Heart left ventricle (tissue), 16 donors: ENCODE measurements at regions not wholly inside any gene's neighbourhood (a gene's known extent, or its start where the extent isn't known, plus 50 kb on each side); places are given as distances from the start of the nearest gene placed in this dataset.

ENCODE experiments used
- ATAC-seq, 4 donors: fragments of 200-7000 bp; cut with Tn5 transposase; one replicate each; pipeline ENCODE4 v1.9.1; 2020 to 2022; ENCODE audit warnings: moderate library complexity in 4 of 4, mild to moderate bottlenecking in 3 of 4, moderate number of reproducible peaks in 1 of 4
- DNase-seq, 5 donors: peaks; one replicate each; pipeline ENCODE4 v3.0.0-alpha.2; 2020
- H3K27ac ChIP-seq, 12 donors: fragments of 200-600 bp; sonication (generic) in 4 of 12; one replicate each; pipeline versions ENCODE4 v1.5.0 to v1.8.0; 2016 to 2022; ENCODE audit warnings: mild to moderate bottlenecking in 2 of 12
- H3K27me3 ChIP-seq, 9 donors: fragments of 200-600 bp; sonication (generic) in 2 of 9; one replicate each; pipeline versions ENCODE4 v1.5.1 to v1.8.0; 2016 to 2022; ENCODE audit warnings: mild to moderate bottlenecking in 3 of 9
- H3K36me3 ChIP-seq, 9 donors: fragments of 200-600 bp; sonication (generic) in 2 of 9; one replicate each; pipeline versions ENCODE4 v1.5.0 to v1.8.0; 2018 to 2022; ENCODE audit warnings: mild to moderate bottlenecking in 2 of 9
- H3K4me1 ChIP-seq, 12 donors: fragments of 200-600 bp; sonication (generic) in 4 of 12; one replicate each; pipeline versions ENCODE4 v1.5.0 to v1.8.0; 2016 to 2022; ENCODE audit warnings: mild to moderate bottlenecking in 3 of 12
- H3K4me3 ChIP-seq, 12 donors: fragments of 200-600 bp; sonication (generic) in 4 of 12; one replicate each; pipeline versions ENCODE4 v1.5.0 to v1.8.0; 2017 to 2022; ENCODE audit warnings: mild to moderate bottlenecking in 9 of 12, moderate library complexity in 4 of 12
- H3K9me3 ChIP-seq, 12 donors: fragments of 200-600 bp; sonication (generic) in 4 of 12; one replicate each; pipeline versions ENCODE4 v1.5.0 to v1.8.0; 2016 to 2022; ENCODE audit warnings: mild to moderate bottlenecking in 1 of 12
- CTCF ChIP-seq, 12 donors: fragments of 200-600 bp; sonication (generic) in 4 of 12; IDR thresholded peaks; one replicate each; pipeline versions ENCODE4 v1.5.0 to v1.8.0; 2018 to 2022; ENCODE audit warnings: antibody characterized with exemption in 12 of 12, mild to moderate bottlenecking in 5 of 12
- POLR2A ChIP-seq, 2 donors: fragments of 450-650 bp; IDR thresholded peaks; one replicate each; pipeline ENCODE4 v1.6.1; 2017; ENCODE audit warnings: antibody characterized with exemption in 2 of 2, mild to moderate bottlenecking in 2 of 2, moderate library complexity in 2 of 2
- WGBS, 4 donors: extraction: QIAGEN DNeasy Blood & Tissue Kit in 2 of 4; methylation state at CpG; one replicate each; pipeline versions ENCODE4 v1.1.5 to v1.1.7; 2013 to 2018; 5-methylcytosine and 5-hydroxymethylcytosine counted together
- intact Hi-C, 10 donors: fragments of 100-400 bp; cut with DNase I; formaldehyde crosslinking; loops; one replicate each; pipeline versions ENCODE4 v1.11.1 to v1.14.2; 2022
- donor health status: ischemic (EF 13 %, LVEDD 7.1; RV severe dilation, severe dysfunction).
- donor health status: healthy with polysubstance abuse.
- donor health status: DM: no; HTN: yes; CAD: no.
- donor health status: DM: no; HTN: no; CAD: no.
- donor health status: ischemic (EF 25% LVEDD 6.9; RV normal size, moderate dysfunction).
- donor health status: ischemic (EF 25% LVEDD 5.7; RV mildly dilated, moderate dysfunction).
- donor health status: healthy.
- donor health status: DM: yes; HTN: yes; CAD: no.
- donor health status: ischemic (EF 35%, LVEDD 5.7; RV mildly dilated, moderate dysfunction).
- donor health status: nonischemic (EF 11% LVEDD 7.7; RV severe dilation, severe dysfunction).
- donor health status: DM: yes; HTN: yes; CAD: no.
- donor health status: PGD.
- donor health status: ischemic (EF 29% LVEDD 5.4; RV normal size, mild dysfunction).
- donor health status: nonischemic (EF 23%, LVEDD 6.1; RV moderate dilation, normal function).

- WGBS, 4 donors = 57 to 77% (median 61%) methylated on average over 7 of the region's 7 CpGs
- ATAC-seq = no peak
- no peaks in the 10 kb centered on the region for H3K9me3 ChIP-seq
- H3K27me3 ChIP-seq = peaks cover 0 to 2% (median 0%) of the 10 kb centered on the region in 9 donors
- no peak overlapping the region for H3K27ac ChIP-seq
- no peak for DNase-seq
- H3K4me3 ChIP-seq = no peak overlapping the region
- TF ChIP-seq CTCF (IDR thresholded peaks at IDR 0.05) (no peak), POLR2A (IDR thresholded peaks at IDR 0.05) (no peak)
- no peaks in the 10 kb centered on the region for H3K36me3 ChIP-seq
- intact Hi-C loops = no loop called here
- H3K4me1 ChIP-seq = peaks cover 0 to 5% (median 0%) of the 10 kb centered on the region in 12 donors
These were observed 152.8 kb downstream of the BCL11A start for GRCh38 chr2:60400462-60401246.

GRCh38 chr2:60394463-60394862 is 159.0 kb downstream of the BCL11A start:
- TF ChIP-seq POLR2A (IDR thresholded peaks at IDR 0.05) (no peak), CTCF (IDR thresholded peaks at IDR 0.05) (no peak)
- WGBS, 4 donors = 30 to 67% (median 55%) methylated on average over 2 of the region's 2 CpGs
- no peak overlapping the region for H3K4me3 ChIP-seq
- H3K36me3 ChIP-seq = no peaks in the 10 kb centered on the region
- intact Hi-C loops = no loop called here
- DNase-seq (no peak), ATAC-seq (no peak)
- no peak overlapping the region for H3K27ac ChIP-seq
- no peaks in the 10 kb centered on the region for H3K9me3 ChIP-seq
- H3K27me3 ChIP-seq = no peaks in the 10 kb centered on the region
- no peaks in the 10 kb centered on the region for H3K4me1 ChIP-seq

- WGBS, 4 donors = 77 to 83% (median 79%) methylated on average over 7 of the region's 7 CpGs
- DNase-seq = no peak
- ATAC-seq = no peak
- no peaks in the 10 kb centered on the region for H3K4me1 ChIP-seq
- H3K4me3 ChIP-seq = no peak overlapping the region
- H3K27me3 ChIP-seq = no peaks in the 10 kb centered on the region
- H3K36me3 ChIP-seq = no peaks in the 10 kb centered on the region
- no peak overlapping the region for H3K27ac ChIP-seq
- no peaks in the 10 kb centered on the region for H3K9me3 ChIP-seq
- no peak for TF ChIP-seq POLR2A (IDR thresholded peaks at IDR 0.05)
- no peak for TF ChIP-seq CTCF (IDR thresholded peaks at IDR 0.05)
- intact Hi-C loops = no loop called here
These were observed 161.6 kb downstream of the BCL11A start for GRCh38 chr2:60391649-60392375.

GRCh38 chr2:60391230-60391629 is 162.2 kb downstream of the BCL11A start:
- H3K9me3 ChIP-seq = no peaks in the 10 kb centered on the region
- DNase-seq (no peak), ATAC-seq (no peak)
- no peaks in the 10 kb centered on the region for H3K4me1 ChIP-seq
- no peak overlapping the region for H3K4me3 ChIP-seq
- TF ChIP-seq POLR2A (IDR thresholded peaks at IDR 0.05) (no peak), CTCF (IDR thresholded peaks at IDR 0.05) (no peak)
- H3K36me3 ChIP-seq = no peaks in the 10 kb centered on the region
- H3K27me3 ChIP-seq = no peaks in the 10 kb centered on the region
- intact Hi-C loops = no loop called here
- 69 to 75% (median 72%) methylated on average over 6 of the region's 6 CpGs for WGBS, 4 donors
- H3K27ac ChIP-seq = no peak overlapping the region
